Suprapubic skin (tissue), 4 donors: ENCODE measurements at regions not wholly inside any gene's neighbourhood (a gene's known extent, or its start where the extent isn't known, plus 50 kb on each side); places are given as distances from the start of the nearest gene placed in this dataset.

Experiments
- POLR2A ChIP-seq, 2 donors: fragments of 450-650 bp; IDR thresholded peaks; one replicate each; pipeline ENCODE4 v1.6.1; 2017; ENCODE audit warnings: antibody characterized with exemption in 2 of 2, mild to moderate bottlenecking in 2 of 2, moderate library complexity in 2 of 2
- POLR2AphosphoS5 ChIP-seq, 3 donors: sonication (generic); formaldehyde crosslinking; IDR thresholded peaks; one replicate each; pipeline ENCODE4 v1.6.1; 2017; ENCODE audit warnings: antibody characterized with exemption in 3 of 3
- TF ChIP-seq, protein P1 (sequence below), 2 donors: fragments of 200-600 bp in 1 of 2; fragments of 450-650 bp in 1 of 2; sonication (generic) in 1 of 2; IDR thresholded peaks; one replicate each; pipeline ENCODE4 v1.5.1; 2016 to 2019; ENCODE audit warnings: antibody characterized with exemption in 2 of 2, mild to moderate bottlenecking in 1 of 2, moderate library complexity in 1 of 2

DNA sequence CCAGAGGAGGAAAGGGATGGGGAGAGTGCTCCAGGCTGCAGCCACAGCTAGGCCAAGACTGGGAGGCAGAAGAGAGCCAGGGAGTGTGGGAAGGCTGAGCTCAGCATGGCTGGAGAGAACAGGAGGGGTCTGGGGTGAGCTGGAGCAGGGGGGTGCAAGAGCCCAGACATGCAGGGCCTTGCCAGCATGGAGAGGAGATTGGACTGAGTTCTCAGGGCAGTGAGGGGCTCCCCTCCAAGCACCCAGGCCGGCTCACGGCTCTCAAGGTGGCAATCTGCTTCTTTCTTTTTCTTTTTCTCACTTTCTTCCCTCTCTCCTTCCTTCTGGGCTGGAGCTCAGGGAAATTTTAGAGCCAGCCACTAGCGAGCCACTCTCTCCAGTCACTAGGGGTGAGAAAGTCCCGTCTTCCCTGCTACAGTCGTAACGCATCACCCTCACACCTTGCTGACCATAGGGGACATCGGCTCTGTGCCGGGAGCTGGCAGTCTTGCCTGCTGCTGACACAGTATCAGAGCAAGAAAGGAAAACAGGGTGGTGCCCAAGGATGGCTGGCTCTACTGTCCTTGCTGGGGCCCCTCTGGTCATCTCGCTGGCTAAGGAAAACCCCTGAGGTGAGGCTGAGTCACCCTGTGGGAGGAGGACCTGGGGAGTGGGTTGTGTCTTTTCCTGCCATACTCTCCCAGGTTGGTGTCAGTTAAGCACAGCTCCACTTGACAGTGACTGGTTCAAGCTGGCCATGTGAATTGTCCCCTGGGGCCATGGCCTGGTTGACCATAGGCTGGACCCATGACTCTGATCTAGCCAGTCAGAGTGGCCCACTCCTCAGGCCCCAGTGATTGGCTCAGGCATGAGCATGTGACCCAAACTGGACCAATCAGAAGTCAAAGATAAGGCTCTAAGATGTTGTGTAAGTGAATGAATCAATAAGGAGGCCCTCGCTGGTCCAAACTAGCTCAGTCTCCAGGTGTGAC is 135.1 kb upstream of the PMEPA1 start:
- TF ChIP-seq, protein P1, sequence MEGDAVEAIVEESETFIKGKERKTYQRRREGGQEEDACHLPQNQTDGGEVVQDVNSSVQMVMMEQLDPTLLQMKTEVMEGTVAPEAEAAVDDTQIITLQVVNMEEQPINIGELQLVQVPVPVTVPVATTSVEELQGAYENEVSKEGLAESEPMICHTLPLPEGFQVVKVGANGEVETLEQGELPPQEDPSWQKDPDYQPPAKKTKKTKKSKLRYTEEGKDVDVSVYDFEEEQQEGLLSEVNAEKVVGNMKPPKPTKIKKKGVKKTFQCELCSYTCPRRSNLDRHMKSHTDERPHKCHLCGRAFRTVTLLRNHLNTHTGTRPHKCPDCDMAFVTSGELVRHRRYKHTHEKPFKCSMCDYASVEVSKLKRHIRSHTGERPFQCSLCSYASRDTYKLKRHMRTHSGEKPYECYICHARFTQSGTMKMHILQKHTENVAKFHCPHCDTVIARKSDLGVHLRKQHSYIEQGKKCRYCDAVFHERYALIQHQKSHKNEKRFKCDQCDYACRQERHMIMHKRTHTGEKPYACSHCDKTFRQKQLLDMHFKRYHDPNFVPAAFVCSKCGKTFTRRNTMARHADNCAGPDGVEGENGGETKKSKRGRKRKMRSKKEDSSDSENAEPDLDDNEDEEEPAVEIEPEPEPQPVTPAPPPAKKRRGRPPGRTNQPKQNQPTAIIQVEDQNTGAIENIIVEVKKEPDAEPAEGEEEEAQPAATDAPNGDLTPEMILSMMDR (IDR thresholded peaks at IDR 0.05): no peak
- TF ChIP-seq POLR2A (IDR thresholded peaks at IDR 0.05) (no peak), POLR2AphosphoS5 (IDR thresholded peaks at IDR 0.05) (no peak)
